Subcutaneous abdominal adipose tissue (tissue), 5 donors: ENCODE measurements at regions not wholly inside any gene's neighbourhood (a gene's known extent, or its start where the extent isn't known, plus 50 kb on each side); places are given as distances from the start of the nearest gene placed in this dataset.

Experiments used
- H3K27ac ChIP-seq: one replicate; pipeline ENCODE4 v1.7.0; 2013; ENCODE audit warnings: low read depth, mild to moderate bottlenecking, inconsistent platforms, low read length, moderate library complexity
- H3K27me3 ChIP-seq, 5 donors: one replicate each; pipeline ENCODE4 v1.7.0; 2013; ENCODE audit warnings: low read length in 5 of 5, inconsistent platforms in 1 of 5; ENCODE audit not compliant: control insufficient read depth in 5 of 5, insufficient read depth in 4 of 5
- H3K36me3 ChIP-seq, 5 donors: one replicate each; pipeline ENCODE4 v1.7.0; 2013; ENCODE audit warnings: low read length in 5 of 5; ENCODE audit not compliant: control insufficient read depth in 5 of 5, insufficient read depth in 5 of 5
- H3K4me1 ChIP-seq, 5 donors: one replicate each; pipeline ENCODE4 v1.7.0; 2013; ENCODE audit warnings: low read length in 5 of 5, mild to moderate bottlenecking in 3 of 5, moderate library complexity in 1 of 5; ENCODE audit not compliant: control insufficient read depth in 5 of 5, insufficient read depth in 5 of 5
- H3K4me3 ChIP-seq, 5 donors: one replicate each; pipeline ENCODE4 v1.7.0; 2013; ENCODE audit warnings: low read length in 5 of 5, low read depth in 1 of 5
- H3K9ac ChIP-seq, 5 donors: one replicate each; pipeline ENCODE4 v1.7.0; 2013; ENCODE audit warnings: low read length in 5 of 5, mild to moderate bottlenecking in 4 of 5, moderate library complexity in 3 of 5
- H3K9me3 ChIP-seq, 5 donors: one replicate each; pipeline ENCODE4 v1.7.0; 2013; ENCODE audit warnings: low read length in 5 of 5; ENCODE audit not compliant: control insufficient read depth in 5 of 5
- donor health status: healthy.
- donor health status: healthy.
- donor health status: healthy.
- donor health status: healthy.
- donor health status: healthy.

DNA sequence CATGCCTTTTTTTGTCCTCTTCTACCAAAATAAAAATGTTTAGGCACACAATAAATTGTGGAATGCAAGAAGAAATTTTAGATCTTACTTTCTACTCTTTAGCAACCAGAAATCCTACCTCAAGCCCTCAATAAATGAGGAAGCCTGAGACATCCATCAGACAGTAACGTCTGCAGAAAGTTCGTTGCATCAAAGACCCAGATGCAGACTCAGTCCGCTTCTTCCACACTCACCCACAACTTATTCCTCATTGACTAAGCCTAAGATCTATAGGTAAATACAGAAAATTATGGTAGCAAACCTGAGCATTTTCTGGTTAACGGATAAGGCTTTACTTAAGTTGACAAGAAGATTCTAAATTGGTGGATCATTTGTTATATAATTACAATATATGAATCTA lies 579.4 kb upstream of the ID2 start:
- Histone ChIP-seq H3K27ac (no peak overlapping the region), H3K9me3 (no peaks in the 10 kb centered on the region), H3K27me3 (no peaks in the 10 kb centered on the region), H3K4me3 (no peak overlapping the region), H3K36me3 (no peaks in the 10 kb centered on the region), H3K9ac (no peak overlapping the region), H3K4me1 (peaks cover 0 to 9% (median 4%) of the 10 kb centered on the region in 5 donors)

GRCh38 chr2:8103085-8103708 lies 578.7 kb upstream of the ID2 start:
- no peaks in the 10 kb centered on the region for H3K9me3 ChIP-seq

DNA sequence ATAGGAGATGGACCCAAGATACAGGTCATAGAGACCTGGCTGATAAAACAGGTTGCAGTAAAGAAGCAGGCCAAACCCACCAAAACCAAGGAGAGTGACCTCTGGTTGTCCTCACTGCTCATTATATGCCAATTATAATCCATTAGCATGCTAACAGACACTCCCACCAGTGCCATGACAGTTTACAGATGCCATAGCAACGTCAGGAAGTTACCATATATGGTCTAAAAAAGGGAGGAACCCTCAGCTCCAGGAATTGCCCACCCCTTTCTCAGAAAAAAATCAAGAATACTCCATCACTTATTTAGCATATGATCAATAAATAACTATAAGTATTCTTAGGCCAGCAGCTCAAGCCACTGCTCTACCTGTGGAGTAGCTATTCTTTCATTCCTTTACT lies 574.7 kb upstream of the ID2 start:
- Histone ChIP-seq H3K9ac (no peak overlapping the region), H3K9me3 (peaks cover 0 to 5% (median 0%) of the 10 kb centered on the region in 5 donors), H3K27me3 (no peaks in the 10 kb centered on the region), H3K36me3 (no peaks in the 10 kb centered on the region), H3K27ac (no peak overlapping the region), H3K4me3 (no peak overlapping the region), H3K4me1 (peaks cover 0 to 13% (median 7%) of the 10 kb centered on the region in 5 donors)

More at GRCh38 chr2:8103085-8103708, 578.7 kb upstream of the ID2 start:
- Histone ChIP-seq H3K27me3 (no peaks in the 10 kb centered on the region), H3K9ac (no peak overlapping the region), H3K4me1 (peaks cover 0 to 9% (median 5%) of the 10 kb centered on the region in 5 donors), H3K4me3 (no peak overlapping the region), H3K36me3 (no peaks in the 10 kb centered on the region), H3K27ac (no peak overlapping the region)

DNA sequence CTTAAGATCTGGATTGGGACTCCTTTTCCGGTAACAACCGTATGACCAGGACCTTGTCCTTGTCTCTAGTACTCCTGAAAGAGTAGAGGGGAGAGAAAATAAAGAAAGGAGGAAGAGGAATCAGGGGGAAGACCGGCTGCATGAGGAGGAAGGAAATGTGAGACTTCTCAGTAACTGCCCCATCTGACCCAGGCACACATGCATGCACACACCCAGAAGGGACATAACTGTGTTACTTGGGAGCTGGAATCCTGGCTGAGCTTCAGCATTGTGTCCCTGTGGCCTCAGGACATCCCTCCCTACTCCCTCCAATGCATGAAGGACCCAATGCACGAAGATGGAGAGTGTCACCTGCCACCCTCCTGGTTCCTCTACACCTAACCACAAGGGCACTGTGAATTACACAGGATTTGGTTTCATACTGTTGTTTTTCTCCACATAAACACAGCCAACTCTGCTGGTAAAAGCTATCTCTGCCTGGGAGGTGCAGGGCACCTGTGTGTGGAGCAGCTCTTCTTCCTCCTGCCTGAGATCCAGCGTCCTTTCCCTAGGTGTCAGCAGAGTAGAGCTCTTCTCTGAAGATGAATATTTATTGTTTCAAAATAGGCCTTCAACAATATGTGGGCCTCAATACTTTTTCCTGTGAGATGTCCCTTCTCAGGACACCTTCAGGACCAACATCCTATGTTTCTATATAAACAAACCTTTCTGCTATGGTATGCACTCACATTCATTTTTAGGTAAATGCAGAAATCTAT lies 574.1 kb upstream of the ID2 start:
- no peaks in the 10 kb centered on the region for H3K36me3 ChIP-seq
- H3K27ac ChIP-seq = no peak overlapping the region
- no peaks in the 10 kb centered on the region for H3K27me3 ChIP-seq
- no peak overlapping the region for H3K9ac ChIP-seq
- no peak overlapping the region for H3K4me3 ChIP-seq
- H3K4me1 ChIP-seq = peaks cover 0 to 13% (median 7%) of the 10 kb centered on the region in 5 donors
- peaks cover 0 to 5% (median 0%) of the 10 kb centered on the region in 5 donors for H3K9me3 ChIP-seq

DNA sequence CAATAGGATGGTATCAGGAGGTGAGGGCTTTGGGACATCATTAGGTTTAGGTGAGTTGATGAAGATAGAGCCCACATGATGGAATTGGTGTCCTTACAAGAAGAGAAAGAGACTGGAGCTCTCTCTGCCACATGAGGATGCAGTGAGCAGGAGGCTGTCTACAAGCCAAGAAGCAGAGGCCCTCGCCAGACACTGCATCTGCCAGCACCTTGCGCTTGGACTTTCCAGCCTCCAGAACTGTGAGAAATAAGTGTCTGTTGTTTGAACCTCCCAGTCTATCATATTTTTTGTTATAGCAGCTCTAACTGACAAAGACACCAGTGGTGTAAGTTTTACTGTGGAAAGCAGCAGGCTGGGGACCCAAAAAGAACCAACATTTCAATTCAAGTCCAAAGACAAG lies 571.1 kb upstream of the ID2 start:
- no peak overlapping the region for H3K27ac ChIP-seq
- H3K9me3 ChIP-seq = peaks cover 0 to 5% (median 0%) of the 10 kb centered on the region in 5 donors
- no peak overlapping the region for H3K9ac ChIP-seq
- H3K27me3 ChIP-seq = no peaks in the 10 kb centered on the region
- no peak overlapping the region for H3K4me3 ChIP-seq
- H3K4me1 ChIP-seq = peaks cover 0 to 8% (median 3%) of the 10 kb centered on the region in 5 donors
- H3K36me3 ChIP-seq = no peaks in the 10 kb centered on the region

- H3K4me3 ChIP-seq = no peak overlapping the region
- peaks cover 0 to 5% (median 0%) of the 10 kb centered on the region in 5 donors for H3K9me3 ChIP-seq
- H3K27ac ChIP-seq = no peak overlapping the region
- no peak overlapping the region for H3K9ac ChIP-seq
- H3K27me3 ChIP-seq = no peaks in the 10 kb centered on the region
- H3K4me1 ChIP-seq = peaks cover 0 to 8% (median 3%) of the 10 kb centered on the region in 5 donors
- H3K36me3 ChIP-seq = no peaks in the 10 kb centered on the region
Observed at GRCh38 chr2:8111193-8111592, 570.7 kb upstream of the ID2 start.

- H3K27me3 ChIP-seq = no peaks in the 10 kb centered on the region
- H3K27ac ChIP-seq = no peak overlapping the region
- no peaks in the 10 kb centered on the region for H3K36me3 ChIP-seq
- no peak overlapping the region for H3K9ac ChIP-seq
- H3K4me3 ChIP-seq = no peak overlapping the region
- peaks cover 3 to 23% (median 19%) of the 10 kb centered on the region in 5 donors for H3K4me1 ChIP-seq
- peaks cover 0 to 5% (median 0%) of the 10 kb centered on the region in 5 donors for H3K9me3 ChIP-seq
Observed at GRCh38 chr2:8115456-8115855, 566.4 kb upstream of the ID2 start.

- Histone ChIP-seq H3K4me3 (no peak overlapping the region), H3K4me1 (peaks cover 3 to 28% (median 24%) of the 10 kb centered on the region in 5 donors), H3K27me3 (no peaks in the 10 kb centered on the region), H3K9ac (no peak overlapping the region), H3K27ac (no peak overlapping the region), H3K9me3 (no peaks in the 10 kb centered on the region), H3K36me3 (no peaks in the 10 kb centered on the region)
Observed at GRCh38 chr2:8115966-8116365, 565.9 kb upstream of the ID2 start.

GRCh38 chr2:8116661-8117060 lies 565.2 kb upstream of the ID2 start:
- Histone ChIP-seq H3K36me3 (no peaks in the 10 kb centered on the region), H3K9me3 (no peaks in the 10 kb centered on the region)

More at GRCh38 chr2:8116661-8117060, 565.2 kb upstream of the ID2 start:
- peaks cover 3 to 31% (median 24%) of the 10 kb centered on the region in 5 donors for H3K4me1 ChIP-seq
- no peak overlapping the region for H3K27ac ChIP-seq
- H3K9ac ChIP-seq = no peak overlapping the region
- H3K27me3 ChIP-seq = no peaks in the 10 kb centered on the region
- no peak overlapping the region for H3K4me3 ChIP-seq
